NCI-H187 (cell line): ENCODE measurements at regions not wholly inside any gene's neighbourhood (a gene's known extent, or its start where the extent isn't known, plus 50 kb on each side); places are given as distances from the start of the nearest gene placed in this dataset.

Source experiments
- DNase-seq, 2 experiments: peaks; one replicate each; lab custom pipeline; 2025; lab: John Stamatoyannopoulos, UW

DNA sequence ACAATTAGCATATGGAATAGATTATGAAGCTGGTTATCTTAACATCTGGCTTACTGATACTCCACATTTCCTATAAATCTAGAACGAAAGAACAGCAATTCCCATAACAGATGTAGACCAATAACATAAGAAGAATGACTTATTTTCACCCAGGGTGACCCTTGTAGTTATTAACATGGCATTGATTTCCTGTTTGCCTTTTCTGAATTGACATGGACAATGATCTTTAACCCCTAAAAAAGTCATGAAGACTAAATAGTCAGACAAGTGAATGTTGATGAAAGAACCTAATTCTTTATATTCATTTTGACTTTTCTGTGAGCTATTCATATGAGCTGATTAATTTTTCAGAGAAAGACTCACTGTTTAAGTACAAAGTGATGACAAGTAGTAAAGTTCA, 175.3 kb upstream of the CD180 start:
- no peak for DNase-seq

- no peak for DNase-seq
Measured at GRCh38 chr5:67366691-67367395, 170.2 kb upstream of the CD180 start.

DNA sequence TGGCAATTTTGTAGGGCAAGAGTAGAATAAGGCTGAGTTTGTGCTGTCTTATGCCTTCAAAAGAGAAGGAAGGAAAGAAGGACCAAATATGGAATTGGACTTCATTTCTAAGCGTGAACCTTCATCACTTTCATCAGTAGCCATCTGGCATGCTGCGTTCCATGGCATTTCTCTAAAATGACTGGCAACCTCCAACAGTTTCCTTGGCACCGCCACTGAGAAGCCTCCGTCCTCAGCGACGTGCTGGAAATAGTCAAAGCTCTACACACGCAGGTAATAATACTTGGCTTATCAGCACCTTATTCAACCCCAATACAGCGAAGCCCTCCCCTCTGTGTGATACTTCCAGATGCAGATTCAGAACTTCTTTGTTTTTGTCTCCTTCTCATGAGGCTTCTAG, 169.7 kb upstream of the CD180 start:
- DNase-seq = no peak

GRCh38 chr5:67364381-67364970, 167.9 kb upstream of the CD180 start:
- no peak for DNase-seq

DNA sequence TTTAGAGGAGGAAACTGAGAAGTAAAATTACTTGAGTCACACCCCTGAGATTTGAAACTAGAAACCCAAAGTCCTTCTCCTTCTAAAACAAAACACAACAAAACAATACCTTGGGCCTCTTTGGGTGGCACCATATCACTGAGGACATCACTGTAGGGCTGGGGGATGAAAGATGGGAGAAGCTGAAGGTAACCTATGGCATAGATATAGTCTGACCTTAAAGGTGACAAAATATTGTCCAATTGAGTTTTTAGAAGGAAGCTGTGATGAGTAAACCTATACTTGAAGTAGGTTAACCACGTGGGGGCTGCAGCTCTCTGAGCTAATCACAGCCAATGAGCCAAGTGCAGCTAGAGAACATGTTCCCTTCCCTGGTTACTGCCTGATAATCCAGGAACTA, 167.4 kb upstream of the CD180 start:
- DNase-seq = no peak

DNA sequence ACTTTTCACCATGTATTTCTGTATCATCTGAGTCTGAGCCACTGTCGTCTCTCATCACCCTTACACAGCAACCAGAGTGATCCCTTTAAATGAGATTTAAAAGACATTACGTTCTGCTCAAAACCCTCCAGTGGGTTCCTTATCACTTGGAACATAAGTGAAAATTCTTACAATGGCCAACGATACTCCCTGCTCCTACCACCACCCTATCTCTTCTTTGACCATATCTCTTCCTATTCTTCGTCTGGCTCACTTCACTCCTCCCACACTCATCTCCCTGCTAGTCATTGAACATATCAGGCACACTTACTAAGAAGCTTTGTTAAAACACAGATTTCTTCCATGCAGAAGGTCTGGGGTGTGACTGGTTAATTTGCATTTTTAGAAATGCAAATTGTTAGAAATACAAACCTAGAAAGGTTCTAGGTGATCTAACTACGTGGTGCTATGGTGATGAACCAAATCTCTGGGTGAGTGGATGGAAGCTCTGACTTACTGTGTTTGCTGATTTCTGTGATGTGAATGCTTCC, 166.6 kb upstream of the CD180 start:
- no peak for DNase-seq

- no peak for DNase-seq
Measured at GRCh38 chr5:67361932-67362729, 165.5 kb upstream of the CD180 start.

GRCh38 chr5:67360047-67360446, 163.4 kb upstream of the CD180 start:
- DNase-seq = no peak

- DNase-seq = no peak
Measured at GRCh38 chr5:67358186-67358585, 161.6 kb upstream of the CD180 start.

GRCh38 chr5:67355120-67355713, 158.6 kb upstream of the CD180 start:
- DNase-seq = no peak

DNA sequence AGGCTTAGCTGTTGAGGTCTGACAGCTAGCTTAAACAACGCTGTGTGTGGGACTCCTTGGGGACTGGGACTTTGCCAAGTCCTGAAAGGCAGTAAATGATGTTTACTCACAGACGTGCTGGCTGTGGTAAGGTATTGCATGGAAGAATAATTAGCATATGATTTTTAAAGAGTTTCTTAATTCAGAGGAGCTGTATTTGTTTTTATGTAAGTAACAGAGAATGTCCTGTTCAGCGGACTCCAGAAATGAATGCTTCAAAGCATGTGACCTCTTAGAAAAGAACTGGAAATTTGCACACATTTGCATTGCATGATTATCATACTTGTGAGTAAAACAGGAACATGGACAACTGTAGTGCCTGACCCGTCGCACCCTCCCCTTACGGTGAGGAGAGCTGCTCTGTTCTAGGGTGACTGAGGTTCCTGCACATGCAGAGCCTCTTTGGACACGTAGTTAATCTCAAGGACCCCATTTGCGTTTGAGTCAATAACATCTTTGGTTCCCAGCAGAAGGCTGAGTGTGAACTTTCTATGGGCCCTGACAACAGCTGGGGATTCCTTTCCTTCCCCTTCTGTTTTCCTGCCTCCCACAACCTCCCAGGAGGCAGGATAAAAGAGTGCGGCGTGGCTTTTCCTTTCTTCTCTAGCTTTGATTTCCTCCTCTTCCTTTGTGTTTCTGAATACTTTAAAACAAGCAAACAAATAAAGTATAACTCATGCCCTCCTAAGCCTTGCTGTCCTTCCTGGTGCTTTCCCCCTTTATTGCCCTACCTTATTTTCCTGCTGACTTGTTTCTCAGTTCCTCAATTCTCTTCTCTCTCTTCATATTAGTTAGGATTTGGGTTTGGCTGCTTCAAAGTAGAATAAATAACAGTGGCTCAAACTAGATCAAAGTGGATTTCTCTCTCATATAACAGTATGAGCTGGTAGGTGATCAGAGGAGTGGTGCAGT, 157.2 kb upstream of the CD180 start:
- peak in 1 of 2 experiments; percentile 9 for DNase-seq

DNA sequence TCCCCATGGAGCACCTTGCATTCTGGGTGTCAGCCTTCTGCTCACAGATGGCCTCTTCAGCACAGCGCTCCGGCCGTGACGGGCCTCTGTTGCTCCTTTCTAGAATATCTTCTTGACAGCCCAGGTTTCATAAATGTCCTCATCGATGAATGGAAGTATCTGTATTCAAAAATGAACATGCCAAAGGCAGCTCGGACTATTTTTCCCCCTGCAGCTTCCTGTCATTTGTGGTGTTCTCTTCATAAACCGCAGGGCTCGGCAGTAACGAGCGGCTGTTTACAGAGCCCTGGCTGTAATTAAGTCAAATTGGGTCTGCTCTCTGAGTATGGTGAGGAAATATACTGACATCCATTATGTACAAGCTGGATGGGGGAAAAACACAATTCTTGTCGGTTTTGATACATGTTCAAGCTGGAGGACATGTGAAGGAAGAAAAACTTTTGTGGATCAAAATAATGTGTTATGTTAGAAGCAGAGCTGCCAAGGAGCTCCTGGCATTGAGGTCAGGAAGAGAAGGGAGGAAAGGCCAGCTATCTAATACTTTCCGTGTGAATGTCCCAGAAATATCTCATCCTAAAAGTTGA, 154.1 kb upstream of the CD180 start:
- peak; percentile 5 to 63 for DNase-seq

- peak in 1 of 2 experiments; percentile 16 for DNase-seq
Measured at GRCh38 chr5:67350185-67350584, 153.6 kb upstream of the CD180 start.

DNA sequence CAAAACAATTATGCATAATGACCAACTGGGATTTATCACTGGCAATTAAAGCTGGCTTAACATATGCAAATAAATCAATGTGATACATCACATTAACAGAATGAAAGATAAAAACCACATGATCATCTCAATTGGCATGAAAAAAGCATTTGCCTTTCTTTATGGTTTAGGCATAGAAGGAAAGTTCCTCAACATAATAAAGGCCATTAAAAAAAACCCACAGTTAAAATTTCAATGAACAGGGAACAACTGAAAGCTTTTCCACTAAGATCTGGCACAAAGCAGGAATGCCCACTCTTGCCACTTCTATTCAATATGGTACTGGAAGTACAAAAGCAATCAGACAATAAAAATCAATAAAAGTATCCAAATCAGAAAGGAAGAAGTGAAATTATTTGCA, 151.2 kb upstream of the CD180 start:
- DNase-seq = no peak

DNA sequence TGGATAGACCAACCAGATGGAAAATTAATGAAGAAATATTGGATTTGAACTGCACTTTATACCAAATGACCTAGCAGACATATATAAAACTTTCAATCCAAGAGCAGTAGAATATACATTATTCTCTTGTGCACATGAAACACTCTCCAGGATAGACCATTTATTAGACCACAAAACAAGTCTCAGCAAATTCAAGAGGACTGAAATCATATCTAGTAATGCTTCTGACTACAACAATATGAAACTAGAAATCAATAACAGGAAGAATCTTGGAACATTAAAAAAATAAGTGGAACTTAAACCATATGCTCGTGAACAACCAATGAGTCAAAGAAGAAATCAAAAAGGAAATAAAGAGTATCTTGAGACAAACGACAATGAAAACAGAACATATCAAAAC, 150.0 kb upstream of the CD180 start:
- DNase-seq = no peak

DNA sequence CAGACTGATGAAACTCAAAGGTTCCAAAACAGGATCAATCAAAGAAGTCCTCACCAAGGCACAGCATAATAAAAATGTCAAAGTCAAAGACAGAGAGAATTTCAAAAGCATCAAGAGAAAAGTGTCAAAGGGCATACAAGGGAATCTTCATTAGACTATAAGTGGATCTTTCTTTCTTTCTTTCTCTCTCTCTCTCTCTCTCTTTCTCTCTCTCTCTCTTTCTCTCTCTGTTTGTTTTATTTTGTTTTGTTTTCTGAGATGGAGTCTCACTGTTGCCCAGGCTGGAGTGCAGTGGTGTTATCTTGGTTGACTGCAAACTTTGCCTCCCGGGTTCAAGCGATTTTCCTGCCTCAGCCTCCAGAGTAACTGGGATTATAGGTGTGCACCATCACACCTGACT, 148.3 kb upstream of the CD180 start:
- no peak for DNase-seq

DNA sequence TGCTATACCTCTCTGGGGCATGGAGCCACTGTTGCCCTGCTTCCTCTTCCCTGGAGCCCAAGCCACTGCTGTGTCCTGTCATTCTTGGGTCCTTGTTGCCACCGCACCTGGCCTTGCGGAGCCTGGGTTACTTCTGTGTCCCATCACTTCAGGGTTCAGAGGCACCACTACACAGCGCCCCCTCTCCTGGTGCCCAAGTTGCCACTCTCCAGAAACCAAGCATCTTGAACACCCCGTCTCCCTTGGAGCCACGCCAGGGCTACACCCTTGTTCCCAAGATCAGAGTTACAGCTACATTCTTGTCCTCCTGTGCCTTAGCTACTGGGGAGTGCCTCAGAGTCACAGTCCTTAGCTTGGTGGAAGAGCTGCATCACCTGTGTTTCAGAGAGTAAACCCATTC, 147.2 kb upstream of the CD180 start:
- no peak for DNase-seq

DNA sequence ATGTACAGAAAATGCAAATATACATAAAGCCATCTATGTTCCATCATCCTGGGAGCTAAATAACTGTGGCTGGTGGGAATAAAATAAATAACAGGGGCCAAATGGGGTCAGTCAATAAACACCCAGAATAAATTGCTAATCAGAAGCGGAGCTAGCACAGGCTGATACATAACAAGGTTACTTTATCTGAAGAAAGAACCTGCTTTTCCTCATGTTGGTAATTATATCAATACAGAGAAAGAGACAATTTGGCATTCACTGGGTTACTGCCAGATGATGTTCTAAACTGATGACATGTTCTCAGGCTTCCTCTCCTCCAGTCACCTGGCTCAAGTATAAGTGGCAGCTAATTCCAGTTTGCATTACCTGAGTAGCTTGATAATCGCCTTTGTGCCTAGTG, 144.9 kb upstream of the CD180 start:
- no peak for DNase-seq

- DNase-seq = no peak
Measured at GRCh38 chr5:67339219-67339767, 142.7 kb upstream of the CD180 start.

GRCh38 chr5:67338421-67338820, 141.8 kb upstream of the CD180 start:
- DNase-seq = no peak

GRCh38 chr5:67337751-67338150, 141.2 kb upstream of the CD180 start:
- DNase-seq = no peak
